Chondrocyte (in vitro differentiated cells): ENCODE measurements at regions not wholly inside any gene's neighbourhood (a gene's known extent, or its start where the extent isn't known, plus 50 kb on each side); places are given as distances from the start of the nearest gene placed in this dataset.

Experiments
- DNase-seq: peaks from one replicate; pipeline ENCODE4 v3.0.0; 2021; ENCODE audit warnings: mixed read lengths, low spot score
- H3K27ac Mint-ChIP-seq: one replicate; pipeline ENCODE4 v1.8.0; 2021; ENCODE audit warnings: mild to moderate bottlenecking, moderate library complexity, mixed read lengths; ENCODE audit not compliant: unreplicated experiment
- H3K27me3 Mint-ChIP-seq: 2 replicates; pipeline ENCODE4 v1.8.0; 2021; ENCODE audit warnings: low read depth, mixed read lengths
- H3K36me3 Mint-ChIP-seq: 2 replicates; pipeline ENCODE4 v1.8.0; 2021; ENCODE audit warnings: low read depth, mixed read lengths
- H3K4me1 Mint-ChIP-seq: 2 replicates; pipeline ENCODE4 v1.8.0; 2021; ENCODE audit warnings: low read depth, mild to moderate bottlenecking, mixed read lengths
- H3K4me3 Mint-ChIP-seq: one replicate; pipeline ENCODE4 v1.8.0; 2021; ENCODE audit warnings: mild to moderate bottlenecking, moderate library complexity, mixed read lengths; ENCODE audit not compliant: unreplicated experiment
- H3K9me3 Mint-ChIP-seq: 2 replicates; pipeline ENCODE4 v1.8.0; 2021; ENCODE audit warnings: low read depth, mixed read lengths
- CTCF ChIP-seq: fragments of 200-600 bp; sonication (generic); IDR thresholded peaks from 2 replicates; pipeline ENCODE4 v1.5.0; 2021; ENCODE audit warnings: antibody characterized with exemption, mild to moderate bottlenecking, moderate library complexity

DNA sequence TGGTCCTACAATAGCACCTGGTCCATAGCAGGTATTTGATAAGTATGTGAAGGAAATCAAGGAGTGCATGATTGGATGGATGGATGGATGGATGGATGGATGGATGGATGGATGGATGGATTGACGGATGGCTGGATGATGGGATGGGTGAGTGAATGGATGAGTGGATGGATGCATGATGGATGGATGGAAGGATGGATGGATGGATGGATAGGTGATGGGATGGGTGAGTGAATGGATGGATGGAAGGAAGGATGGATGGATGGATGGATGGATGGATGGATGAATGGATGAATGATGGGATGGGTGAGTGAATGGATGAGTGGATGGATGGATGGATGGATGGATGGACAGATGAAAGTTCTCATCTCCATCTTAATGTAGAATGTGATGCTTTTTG lies 231.0 kb upstream of the PPP2R2D start:
- no peaks in the 10 kb centered on the region for H3K27me3 Mint-ChIP-seq
- DNase-seq: no peak
- peaks cover 58% of the 10 kb centered on the region for H3K9me3 Mint-ChIP-seq
- no peaks in the 10 kb centered on the region for H3K36me3 Mint-ChIP-seq
- no peak for TF ChIP-seq CTCF
- no peak overlapping the region for H3K4me3 Mint-ChIP-seq
- no peaks in the 10 kb centered on the region for H3K4me1 Mint-ChIP-seq
- no peak overlapping the region for H3K27ac Mint-ChIP-seq

- Mint-ChIP-seq H3K4me1 (no peaks in the 10 kb centered on the region), H3K36me3 (no peaks in the 10 kb centered on the region), H3K27ac (no peak overlapping the region), H3K9me3 (peaks cover 58% of the 10 kb centered on the region), H3K4me3 (no peak overlapping the region), H3K27me3 (no peaks in the 10 kb centered on the region)
- DNase-seq: peak; percentile 62
- TF ChIP-seq CTCF: no peak
Measured at GRCh38 chr10:131670341-131670740, 230.5 kb upstream of the PPP2R2D start.

DNA sequence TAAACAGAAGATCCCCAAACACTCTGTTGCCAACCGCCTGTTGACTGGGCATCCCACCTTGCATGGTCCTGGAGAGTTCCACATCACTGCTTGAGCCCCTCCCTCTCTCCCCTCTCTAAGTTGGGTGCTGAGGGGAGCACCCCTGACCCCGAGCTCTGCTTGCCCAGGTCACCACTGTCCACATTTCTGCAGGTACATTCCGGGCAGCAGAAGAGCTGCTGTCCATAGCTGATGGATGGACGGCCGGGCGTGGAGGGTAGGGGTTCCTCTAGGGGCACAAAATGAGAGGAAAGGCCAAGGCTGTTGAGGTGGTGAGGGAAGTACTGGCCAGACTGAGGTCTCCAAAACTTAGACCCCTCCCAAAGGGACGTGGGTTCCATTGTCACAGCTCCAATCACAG lies 227.4 kb upstream of the PPP2R2D start:
- H3K36me3 Mint-ChIP-seq: no peaks in the 10 kb centered on the region
- H3K4me3 Mint-ChIP-seq: no peak overlapping the region
- H3K27me3 Mint-ChIP-seq: no peaks in the 10 kb centered on the region
- DNase-seq: peak; percentile 46
- H3K4me1 Mint-ChIP-seq: no peaks in the 10 kb centered on the region
- TF ChIP-seq CTCF: no peak
- no peak overlapping the region for H3K27ac Mint-ChIP-seq
- peaks cover 50% of the 10 kb centered on the region for H3K9me3 Mint-ChIP-seq

- no peaks in the 10 kb centered on the region for H3K4me1 Mint-ChIP-seq
- no peaks in the 10 kb centered on the region for H3K36me3 Mint-ChIP-seq
- H3K4me3 Mint-ChIP-seq: no peak overlapping the region
- no peak overlapping the region for H3K27ac Mint-ChIP-seq
- H3K27me3 Mint-ChIP-seq: no peaks in the 10 kb centered on the region
- H3K9me3 Mint-ChIP-seq: peaks cover 48% of the 10 kb centered on the region
- no peak for TF ChIP-seq CTCF
- DNase-seq: peak; percentile 73
Measured at GRCh38 chr10:131674130-131674529, 226.7 kb upstream of the PPP2R2D start.

DNA sequence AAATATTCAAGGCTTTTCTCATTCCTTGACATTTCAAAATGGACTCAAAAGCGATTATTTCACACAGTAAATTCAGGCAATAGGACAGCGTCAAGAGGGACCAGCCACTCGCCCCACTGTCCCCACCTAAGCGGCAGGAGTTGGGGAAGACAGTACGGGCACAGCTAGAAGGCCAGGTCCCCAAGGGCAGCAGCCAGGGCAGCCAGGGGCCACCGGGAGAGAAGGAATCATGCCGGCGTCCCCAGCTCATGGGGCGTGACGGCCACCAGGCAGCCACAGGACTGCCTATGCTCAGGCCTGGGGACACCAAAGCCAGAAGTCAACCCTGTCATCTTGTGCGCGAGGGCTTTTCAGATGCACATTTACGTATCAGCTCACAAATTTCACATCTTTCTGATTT lies 225.7 kb upstream of the PPP2R2D start:
- H3K4me1 Mint-ChIP-seq: no peaks in the 10 kb centered on the region
- no peaks in the 10 kb centered on the region for H3K27me3 Mint-ChIP-seq
- peaks cover 42% of the 10 kb centered on the region for H3K9me3 Mint-ChIP-seq
- DNase-seq: peak; percentile 50
- no peaks in the 10 kb centered on the region for H3K36me3 Mint-ChIP-seq
- no peak overlapping the region for H3K27ac Mint-ChIP-seq
- no peak for TF ChIP-seq CTCF
- no peak overlapping the region for H3K4me3 Mint-ChIP-seq
